Medulla oblongata (tissue), 1 donor: ENCODE measurements at regions not wholly inside any gene's neighbourhood (a gene's known extent, or its start where the extent isn't known, plus 50 kb on each side); places are given as distances from the start of the nearest gene placed in this dataset.

Source experiments
- DNase-seq: peaks from one replicate; pipeline ENCODE4 v3.0.0-alpha.2; 2015; ENCODE audit errors: extremely low spot score

GRCh38 chr16:79334127-79334526, 266.4 kb downstream of the MAF start:
- DNase-seq = no peak

DNA sequence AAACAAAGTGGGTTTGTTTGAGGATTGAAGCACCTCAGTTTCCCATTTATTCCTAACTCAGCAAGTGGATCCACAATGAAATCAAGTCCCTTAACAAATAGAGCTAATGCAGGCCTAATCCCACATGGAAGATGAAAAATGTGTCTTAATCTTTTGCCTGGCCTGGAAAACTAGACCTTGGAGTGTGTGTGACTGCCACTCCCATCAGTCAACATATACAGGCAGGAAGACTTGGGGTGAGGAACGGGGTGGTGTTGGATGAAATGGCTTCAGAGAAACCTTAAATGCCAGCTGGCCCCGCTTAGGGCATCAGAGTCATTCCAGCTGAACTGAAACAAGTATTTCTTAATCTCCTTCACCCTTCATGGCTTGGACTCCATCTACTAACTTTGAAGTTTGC, 269.5 kb downstream of the MAF start:
- DNase-seq = no peak

GRCh38 chr16:79329967-79330366, 270.6 kb downstream of the MAF start:
- DNase-seq = no peak

GRCh38 chr16:79329166-79329521, 271.4 kb downstream of the MAF start:
- DNase-seq = peak; percentile 83

GRCh38 chr16:79328402-79329165, 272.0 kb downstream of the MAF start:
- DNase-seq = peak; percentile 52

DNA sequence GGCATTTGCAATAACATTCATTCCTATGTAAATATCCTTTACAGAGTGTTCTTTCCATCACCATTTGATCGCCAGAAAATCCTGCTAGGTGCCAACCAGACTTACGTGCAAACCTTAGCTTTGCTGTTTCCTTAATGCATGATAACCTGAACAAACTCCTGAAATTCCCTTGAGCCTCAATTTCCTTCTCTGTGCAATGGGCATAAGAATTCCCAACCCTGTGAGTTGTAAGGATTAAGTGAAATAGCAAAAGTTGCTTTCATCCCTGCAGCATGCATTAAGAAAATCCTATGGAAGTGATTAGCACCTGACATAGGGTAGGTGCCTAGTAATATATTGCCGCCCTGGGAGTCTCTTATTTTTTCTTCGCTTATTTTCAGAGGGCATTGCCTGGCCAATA, 272.7 kb downstream of the MAF start:
- no peak for DNase-seq

DNA sequence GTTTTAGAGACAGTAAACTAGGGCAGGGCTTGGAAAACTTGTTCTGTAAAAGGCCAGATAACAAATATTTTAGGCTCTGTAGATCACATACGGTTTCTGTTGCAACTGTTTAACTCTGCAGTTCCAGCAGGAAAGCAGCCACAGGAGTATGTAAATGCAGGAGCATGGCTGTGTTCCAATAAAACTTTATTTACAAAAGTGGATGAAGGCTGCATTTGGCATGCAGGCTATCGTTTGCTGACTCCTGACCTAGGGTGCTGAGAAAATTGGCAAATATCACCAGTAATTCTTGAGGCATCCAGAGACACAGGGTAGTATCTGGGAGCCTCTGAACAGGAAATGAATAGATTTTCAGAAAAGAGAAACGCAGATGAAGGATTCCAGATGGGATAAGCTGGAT, 274.0 kb downstream of the MAF start:
- no peak for DNase-seq

DNA sequence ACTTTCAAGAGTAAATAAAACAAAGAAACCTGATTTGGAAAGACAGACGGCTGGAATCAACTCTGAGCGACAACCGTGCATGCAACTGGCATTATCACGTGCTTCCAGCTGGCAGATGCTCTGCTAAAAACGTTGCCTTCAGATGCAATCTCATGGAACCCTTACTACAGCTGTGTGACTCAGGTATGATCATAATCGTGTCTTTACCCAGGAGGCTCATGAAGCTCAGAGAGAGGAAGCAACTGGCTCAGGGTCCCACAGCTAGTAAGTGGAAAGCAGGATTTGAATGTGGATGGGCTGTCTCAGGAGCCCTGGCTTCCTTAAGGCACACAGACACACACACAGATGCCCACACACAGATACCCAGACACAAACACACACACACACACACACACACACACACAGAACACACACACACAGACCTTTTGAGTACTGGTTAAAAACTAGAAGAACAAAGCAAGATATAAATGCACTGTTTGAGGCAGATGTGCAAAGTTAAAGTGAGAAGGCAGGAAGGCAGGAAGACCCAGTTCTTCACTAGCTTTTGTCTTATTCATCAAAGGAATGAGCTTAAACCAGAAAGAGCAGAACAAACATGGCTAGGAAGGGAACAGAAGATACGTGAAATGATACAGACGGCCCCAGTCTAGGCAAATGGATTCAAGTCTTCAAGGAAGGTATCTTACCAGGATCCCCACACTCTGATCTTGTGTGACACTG, 275.2 kb downstream of the MAF start:
- no peak for DNase-seq

DNA sequence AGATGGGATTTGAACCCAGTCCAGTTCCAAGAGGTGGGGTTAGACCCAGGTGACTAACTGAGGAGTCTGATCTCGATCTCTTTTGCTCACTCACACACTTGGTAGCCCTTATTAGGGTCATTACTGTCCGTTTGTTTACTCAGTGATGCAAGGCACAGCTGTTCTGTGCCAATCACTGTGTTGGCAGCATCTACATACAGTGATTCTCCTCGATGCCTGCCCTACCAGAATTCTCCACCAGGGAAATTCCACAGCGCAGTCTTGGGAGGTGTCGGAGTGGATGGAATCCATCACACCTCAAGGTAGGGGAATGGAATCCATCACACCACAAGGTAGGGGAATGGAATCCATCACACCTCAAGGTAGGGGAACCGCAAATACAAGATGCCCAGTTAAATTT, 279.6 kb downstream of the MAF start:
- DNase-seq = no peak

- DNase-seq = no peak
Measured at GRCh38 chr16:79318143-79318899, 282.2 kb downstream of the MAF start.

DNA sequence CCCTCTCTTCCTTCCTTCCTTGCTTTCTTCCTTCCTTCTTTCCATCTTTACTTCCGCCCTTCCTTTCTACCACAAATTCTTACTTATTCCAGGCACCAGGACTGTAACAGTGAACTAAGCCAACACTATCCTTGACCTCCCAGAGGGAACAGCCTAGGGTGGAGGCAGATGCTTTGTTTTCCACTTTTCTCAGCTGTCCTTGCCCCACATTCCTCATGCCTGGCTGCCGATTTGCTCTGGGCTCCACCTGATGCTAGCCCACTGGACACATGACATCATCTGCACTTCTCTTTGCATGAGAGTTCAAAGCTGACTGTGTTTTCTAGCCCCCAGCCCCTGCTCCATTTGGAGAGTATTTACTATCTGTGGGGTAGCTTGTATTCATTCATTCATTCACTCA, 283.0 kb downstream of the MAF start:
- DNase-seq = no peak

DNA sequence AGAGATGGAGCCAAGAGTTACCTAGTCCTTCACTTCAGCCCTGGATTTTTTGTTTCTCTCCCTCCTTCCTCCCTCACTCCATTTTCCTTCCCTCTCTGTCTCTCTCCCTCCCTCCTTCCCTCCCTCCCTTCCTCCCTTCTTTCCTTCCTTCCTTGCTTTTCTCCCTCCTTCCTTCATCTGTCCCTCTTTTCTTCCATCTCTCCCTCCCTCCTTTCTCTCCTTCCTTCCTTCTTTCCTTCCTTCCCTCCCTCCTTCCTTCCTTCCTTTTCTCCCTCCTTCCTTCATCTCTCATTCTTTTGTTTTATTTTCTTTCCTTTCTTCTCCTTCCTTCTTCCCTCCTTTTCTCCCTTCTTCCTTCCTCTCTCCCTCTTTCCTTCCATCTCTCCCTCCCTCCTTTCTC, 283.5 kb downstream of the MAF start:
- DNase-seq = no peak

GRCh38 chr16:79316004-79316458, 284.5 kb downstream of the MAF start:
- peak; percentile 50 for DNase-seq

GRCh38 chr16:79312502-79312901, 288.0 kb downstream of the MAF start:
- DNase-seq = no peak

- no peak for DNase-seq
Measured at GRCh38 chr16:79310710-79311109, 289.8 kb downstream of the MAF start.

GRCh38 chr16:79309606-79310005, 290.9 kb downstream of the MAF start:
- DNase-seq = no peak

DNA sequence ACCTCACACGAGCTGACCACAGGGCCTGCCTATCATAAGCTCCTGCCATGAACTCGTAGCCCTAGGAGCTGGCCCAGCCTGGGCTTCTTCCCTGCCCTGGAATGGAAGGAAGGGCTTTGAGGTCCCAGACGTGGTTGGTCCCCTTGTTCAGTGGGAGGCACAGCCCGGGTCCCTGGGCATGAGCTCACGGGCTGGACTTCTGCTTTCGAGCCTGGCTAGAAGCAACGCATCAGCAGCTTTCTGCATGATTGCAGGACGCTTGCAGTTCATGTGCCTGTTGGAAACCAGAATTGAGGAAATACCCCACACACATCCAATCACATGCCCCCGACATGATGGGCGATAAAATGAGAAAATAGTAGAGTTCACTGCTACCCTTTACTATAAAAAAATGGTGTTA, 293.3 kb downstream of the MAF start:
- DNase-seq = peak; percentile 89

DNA sequence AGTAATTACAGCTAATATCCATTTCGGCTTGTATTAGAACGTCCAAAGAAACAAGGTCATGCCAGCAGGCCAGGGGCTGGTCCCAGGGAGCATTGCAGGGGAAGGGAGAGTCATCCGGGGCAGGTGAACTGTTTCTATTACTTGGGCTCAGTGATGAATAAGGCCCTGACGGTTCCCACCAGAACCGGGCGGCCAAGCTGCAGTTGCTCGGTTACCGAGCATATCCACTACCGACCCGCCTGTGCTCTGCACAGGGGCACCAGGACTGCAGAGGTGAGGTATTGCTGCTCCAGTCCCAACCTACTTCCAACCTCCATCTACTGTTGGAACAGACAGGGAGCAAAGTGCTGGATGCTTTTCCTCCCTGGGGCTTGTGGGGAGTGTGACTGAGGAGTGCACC, 295.5 kb downstream of the MAF start:
- DNase-seq = no peak

DNA sequence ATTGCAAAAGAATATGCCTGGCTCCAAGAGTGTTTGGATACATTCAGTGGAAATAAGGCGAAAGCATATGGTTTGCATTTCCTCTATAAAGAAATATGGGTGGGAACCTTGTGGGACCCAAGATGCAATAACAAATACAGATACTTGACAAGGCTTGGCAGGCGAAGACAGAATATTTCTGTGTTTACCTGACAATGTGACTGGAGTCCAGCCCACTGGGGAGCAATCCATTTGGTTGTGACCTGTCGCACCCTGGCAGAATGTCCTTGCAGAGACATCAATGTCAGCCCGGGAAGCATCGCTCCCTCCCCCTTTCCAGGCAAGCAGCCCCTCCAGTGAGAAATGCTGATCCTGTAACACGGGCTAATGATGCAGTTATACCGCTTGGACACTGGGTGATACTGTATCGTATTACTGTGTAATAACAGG, 296.6 kb downstream of the MAF start:
- no peak for DNase-seq

DNA sequence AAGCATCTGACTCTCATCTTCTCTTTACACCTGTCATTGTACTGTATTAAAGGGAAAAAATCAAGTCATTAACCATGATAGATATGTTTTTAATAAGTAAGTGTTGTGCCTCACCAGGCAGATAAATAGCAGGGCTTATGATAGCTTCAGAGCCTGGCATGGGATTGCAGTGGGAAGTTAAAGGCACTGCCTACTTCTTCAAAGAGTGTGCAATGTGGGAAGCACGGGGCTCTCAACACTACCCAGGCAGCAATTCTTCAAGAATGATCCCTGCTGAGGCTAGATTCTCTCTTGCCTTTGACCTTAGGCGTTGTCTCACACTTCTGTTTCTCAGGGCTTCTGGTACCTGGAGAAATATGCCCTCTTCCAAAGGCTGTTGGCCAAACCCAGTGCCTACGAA, 297.3 kb downstream of the MAF start:
- no peak for DNase-seq

- no peak for DNase-seq
Measured at GRCh38 chr16:79302731-79303130, 297.8 kb downstream of the MAF start.

DNA sequence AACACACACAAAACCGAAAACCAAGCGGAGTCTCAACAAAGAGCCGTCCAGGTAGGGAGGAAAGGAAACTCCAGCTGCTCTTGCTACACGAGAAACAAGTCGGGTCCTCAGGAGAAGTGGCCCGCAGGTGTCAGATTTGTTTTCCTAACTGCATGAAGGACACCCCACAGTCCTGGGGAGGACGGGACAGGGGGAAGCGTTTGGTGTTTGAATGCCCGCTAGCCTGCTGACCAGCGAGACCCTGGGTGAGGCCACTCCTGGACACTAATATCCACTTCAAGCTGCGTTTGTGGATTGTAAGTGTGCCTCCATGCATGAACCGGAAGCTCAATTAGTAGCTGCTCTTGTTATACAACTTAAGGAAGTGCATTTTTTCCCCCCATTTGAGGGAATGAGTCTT, 299.5 kb downstream of the MAF start:
- DNase-seq = no peak
